GM13976 (cell line): ENCODE measurements at regions not wholly inside any gene's neighbourhood (a gene's known extent, or its start where the extent isn't known, plus 50 kb on each side); places are given as distances from the start of the nearest gene placed in this dataset.

Experiments used
- DNase-seq: peaks from one replicate; pipeline ENCODE4 v3.0.0; 2012; ENCODE audit warnings: low spot score
- CTCF ChIP-seq: IDR thresholded peaks from 2 replicates; pipeline ENCODE4 v1.5.1; 2012; ENCODE audit warnings: borderline replicate concordance, mild to moderate bottlenecking; ENCODE audit not compliant: insufficient read depth; ENCODE audit errors: extremely low read depth, missing control alignments, control extremely low read depth
- in situ Hi-C: fragments of 300-500 bp; cut with MboI; formaldehyde crosslinking; loops from one replicate; pipeline ENCODE4 v1.12.0; 2022; ENCODE audit warnings: low sequenced_read_pairs, mixed read lengths, inconsistent platforms; ENCODE audit not compliant: unreplicated experiment

GRCh38 chr15:66650433-66650832 lies 51.6 kb upstream of the SMAD6 start:
- DNase-seq, result no peak
- in situ Hi-C loops, result no loop called here
- TF ChIP-seq CTCF, result no peak

GRCh38 chr15:66651198-66651597 lies 50.8 kb upstream of the SMAD6 start:
- in situ Hi-C loops, result no loop called here
- no peak for TF ChIP-seq CTCF
- no peak for DNase-seq

GRCh38 chr15:66651913-66652642 lies 50.0 kb upstream of the SMAD6 start:
- in situ Hi-C loops, result no loop called here
- DNase-seq, result no peak
- no peak for TF ChIP-seq CTCF
